ENCODE measurements at regions not wholly inside any gene's neighbourhood (a gene's known extent, or its start where the extent isn't known, plus 50 kb on each side); places are given as distances from the start of the nearest gene placed in this dataset.

DNA sequence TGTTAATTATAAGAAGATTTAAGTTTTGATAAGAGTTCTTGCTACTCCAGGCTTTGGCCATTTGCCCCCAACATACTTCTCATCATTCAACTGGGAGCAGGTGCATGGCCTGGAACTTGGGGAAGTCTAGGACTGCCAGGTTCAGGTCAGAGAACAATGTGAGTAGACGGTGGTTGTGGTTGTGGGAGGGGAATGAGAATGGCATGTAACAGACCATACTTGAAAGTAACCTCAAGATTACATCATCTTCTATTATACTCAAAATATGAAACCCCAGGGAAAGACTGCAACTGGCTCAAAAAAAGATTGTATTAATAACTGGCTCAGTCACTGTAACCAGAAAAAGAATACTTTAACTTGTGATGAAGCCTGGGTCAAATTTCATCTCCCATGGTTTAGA, 364.9 kb upstream of the DPPA4 start:
- no peak for TF ChIP-seq CTCF (conservative IDR thresholded peaks at IDR 0.05 in 1 of 2, IDR thresholded peaks at IDR 0.05 in 1 of 2; ENCODE audit: extremely low read depth in 1 of 2, insufficient read depth in 1 of 2, low read depth in 1 of 2, low read length in 2 of 2)
- no peak for TF ChIP-seq EZH2 (IDR thresholded peaks at IDR 0.05; ENCODE audit: borderline replicate concordance, low read length)

All from mammary epithelial cell (primary cell).